Endothelial cell of umbilical vein (primary cell): ENCODE measurements at regions not wholly inside any gene's neighbourhood (a gene's known extent, or its start where the extent isn't known, plus 50 kb on each side); places are given as distances from the start of the nearest gene placed in this dataset.

Experiments
- BruUV-seq: library from RNA; stranded (reverse); fragments of 400-500 nt; replicated peaks from 2 replicates; lab custom pipeline; 2021; lab: Mats Ljungman, UMichigan
- CTCF ChIA-PET: fragments of 300-600, 350-600 bp; sonication (Branson Sonifier 250); formaldehyde crosslinking; loops from one replicate; lab custom pipeline; 2021; ENCODE audit warnings: antibody characterized with exemption, inconsistent platforms; lab: Charles Lee
- POLR2A ChIA-PET: fragments of 300-600, 350-600 bp; sonication (Branson Sonifier 250); formaldehyde crosslinking; loops from one replicate; lab custom pipeline; 2021; ENCODE audit warnings: antibody characterized with exemption, inconsistent platforms; lab: Charles Lee
- DNase-seq: peaks from one replicate; pipeline ENCODE4 v3.0.0-alpha.2; 2011; ENCODE audit warnings: low read depth, low spot score
- FAIRE-seq: peaks from 2 replicates; lab custom pipeline; 2011; peaks lifted over from hg19 to GRCh38; lab: Jason Lieb, UNC
- H2AFZ ChIP-seq: 2 replicates; pipeline ENCODE4 v1.6.0; 2012; ENCODE audit warnings: low read depth, low read length, control low read depth, inconsistent platforms
- H3K27ac ChIP-seq: 2 replicates; pipeline ENCODE4 v1.5.1; 2011; ENCODE audit warnings: low read depth, mild to moderate bottlenecking, control low read depth, low read length, moderate library complexity; ENCODE audit not compliant: insufficient read depth
- H3K27me3 ChIP-seq, 2 experiments: 2 replicates each; pipeline versions ENCODE4 v1.6.0 to v1.6.1; 2011; ENCODE audit warnings: low read length in 2 of 2, mixed read lengths in 1 of 2; ENCODE audit not compliant: control insufficient read depth in 2 of 2, insufficient read depth in 2 of 2
- H3K36me3 ChIP-seq, 2 experiments: 2 replicates in 1 of 2; 3 replicates in 1 of 2; pipeline ENCODE4 v1.5.1; 2011; ENCODE audit warnings: low read length in 2 of 2, mild to moderate bottlenecking in 1 of 2, moderate library complexity in 1 of 2; ENCODE audit not compliant: control insufficient read depth in 2 of 2, insufficient read depth in 2 of 2; ENCODE audit errors: extremely low read depth in 1 of 2
- H3K4me1 ChIP-seq: 3 replicates; pipeline ENCODE4 v1.5.1; 2011; ENCODE audit warnings: mild to moderate bottlenecking, low read length; ENCODE audit not compliant: control insufficient read depth, insufficient read depth; ENCODE audit errors: extremely low read depth
- H3K4me2 ChIP-seq: 2 replicates; pipeline ENCODE4 v1.6.1; 2011; ENCODE audit warnings: low read length, control low read depth, mixed read lengths; ENCODE audit not compliant: insufficient read depth
- H3K4me3 ChIP-seq, 3 experiments: fragments of 200-600 bp in 1 of 3; sonication (generic), shearing (Covaris generic) in 1 of 3; replicated peaks in 1 of 3; 2 replicates each; pipeline ENCODE4 v1.5.1; 2011 to 2016; ENCODE audit warnings: control low read depth in 3 of 3, low read length in 3 of 3, mild to moderate bottlenecking in 2 of 3, inconsistent platforms in 1 of 3, low read depth in 1 of 3, moderate library complexity in 1 of 3; ENCODE audit not compliant: insufficient read depth in 1 of 3
- H3K79me2 ChIP-seq: 2 replicates; pipeline ENCODE4 v1.6.0; 2012; ENCODE audit warnings: low read length, inconsistent platforms; ENCODE audit not compliant: control insufficient read depth, insufficient read depth
- H3K9ac ChIP-seq: replicated peaks from 2 replicates; pipeline ENCODE3; 2011; ENCODE audit warnings: low read length, control low read depth; ENCODE audit not compliant: insufficient read depth; ENCODE audit errors: extremely low read depth
- H3K9me1 ChIP-seq: replicated peaks from 3 replicates; pipeline ENCODE4 v1.6.0; 2011; ENCODE audit warnings: mild to moderate bottlenecking, low read length; ENCODE audit not compliant: control insufficient read depth, insufficient read depth; ENCODE audit errors: extremely low read depth
- H3K9me3 ChIP-seq: replicated peaks from 2 replicates; pipeline ENCODE4 v1.5.1; 2012; ENCODE audit warnings: low read length, inconsistent platforms; ENCODE audit not compliant: control insufficient read depth, insufficient read depth
- H4K20me1 ChIP-seq: replicated peaks from 2 replicates; pipeline ENCODE3; 2011; ENCODE audit warnings: mild to moderate bottlenecking, low read length; ENCODE audit not compliant: control insufficient read depth, insufficient read depth; ENCODE audit errors: extremely low read depth
- EZH2 ChIP-seq: IDR thresholded peaks from 2 replicates; pipeline ENCODE4 v1.6.1; 2012; ENCODE audit warnings: borderline replicate concordance, low read depth, mild to moderate bottlenecking, moderate library complexity, low read length, inconsistent platforms; ENCODE audit not compliant: severe bottlenecking
- FOS ChIP-seq: IDR thresholded peaks from 2 replicates; pipeline ENCODE4 v1.6.1; 2011; ENCODE audit warnings: mild to moderate bottlenecking, low read length, moderate library complexity, borderline replicate concordance; ENCODE audit not compliant: insufficient read depth
- GATA2 ChIP-seq: IDR thresholded peaks from 2 replicates; pipeline ENCODE4 v1.7.0; 2011; ENCODE audit warnings: low read depth, mild to moderate bottlenecking, moderate library complexity, mixed read lengths, low read length; ENCODE audit not compliant: insufficient read length, insufficient read depth
- JUN ChIP-seq: IDR thresholded peaks from 2 replicates; pipeline ENCODE4 v1.6.1; 2011; ENCODE audit warnings: borderline replicate concordance, low read depth; ENCODE audit not compliant: insufficient read length, insufficient read depth
- MYC ChIP-seq: IDR thresholded peaks from one replicate; pipeline ENCODE4 v1.6.1; 2011; ENCODE audit warnings: mild to moderate bottlenecking, low read depth, low read length
- POLR2A ChIP-seq: IDR thresholded peaks from 2 replicates; pipeline ENCODE4 v1.6.1; 2012; ENCODE audit warnings: low read depth, mild to moderate bottlenecking, control low read depth, low read length
- POLR2AphosphoS5 ChIP-seq: IDR thresholded peaks from 2 replicates; pipeline ENCODE4 v1.6.1; 2012; ENCODE audit warnings: low read depth, mild to moderate bottlenecking, control low read depth, low read length, moderate library complexity; ENCODE audit not compliant: insufficient read depth
- dilution Hi-C: fragments of 300-500 bp; cut with MboI; formaldehyde crosslinking; loops from one replicate; pipeline ENCODE4 v1.15.0; 2019; ENCODE audit warnings: low sequenced_read_pairs; ENCODE audit not compliant: extremely low pct_ligation_motif_present
- intact Hi-C: fragments of 100-400 bp; cut with micrococcal nuclease; formaldehyde crosslinking; loops from one replicate; pipeline ENCODE4 v1.10.0; 2022
- TF ChIP-seq, protein P1 (sequence below), 2 donors: IDR thresholded peaks; 1 replicate in 1 of 2; 2 replicates in 1 of 2; pipeline ENCODE4 v1.5.1; 2011; ENCODE audit warnings: low read length in 2 of 2, mild to moderate bottlenecking in 2 of 2, moderate library complexity in 2 of 2, control low read depth in 1 of 2, inconsistent platforms in 1 of 2, low read depth in 1 of 2; ENCODE audit not compliant: insufficient read depth in 1 of 2; ENCODE audit errors: extremely low read depth in 1 of 2
- TF ChIP-seq, protein P2 (sequence below): IDR thresholded peaks from 2 replicates; pipeline ENCODE4 v1.6.1; 2011; ENCODE audit not compliant: insufficient read depth, insufficient read length

DNA sequence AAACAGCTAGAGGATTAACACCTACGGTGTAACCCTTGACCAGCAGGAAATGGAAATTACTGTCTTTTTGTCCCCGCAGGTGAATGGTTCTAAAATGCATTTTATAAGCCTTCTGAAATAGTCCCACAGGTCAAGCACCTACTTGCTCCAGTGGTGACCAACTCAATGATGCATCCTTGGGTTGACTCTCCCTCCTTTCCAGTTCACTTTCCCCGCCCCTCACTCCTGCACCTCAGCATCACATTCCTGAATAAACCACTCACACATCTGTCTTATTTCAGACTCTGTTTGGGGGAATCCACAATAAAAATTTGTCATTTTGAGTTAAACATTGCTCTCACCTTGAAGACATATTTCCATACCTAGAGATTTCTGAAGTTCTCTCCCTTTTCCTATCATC, 446.0 kb upstream of the TNP1 start:
- dilution Hi-C loops, result no loop called here
- Histone ChIP-seq H3K9me1 (no peaks in the 10 kb centered on the region), H3K4me2 (no peak overlapping the region), H3K79me2 (no peaks in the 10 kb centered on the region), H3K4me3 (no peak overlapping the region), H3K27me3 (no peaks in the 10 kb centered on the region), H4K20me1 (no peaks in the 10 kb centered on the region), H2AFZ (no peak overlapping the region), H3K9me3 (no peaks in the 10 kb centered on the region), H3K27ac (no peak overlapping the region), H3K9ac (no peak overlapping the region), H3K36me3 (no peaks in the 10 kb centered on the region), H3K4me1 (no peaks in the 10 kb centered on the region)
- intact Hi-C loops, result no loop called here
- ChIA-PET CTCF (no interaction called here), POLR2A (no interaction called here)
- BruUV-seq, result no TSS peak
- no peak for DNase-seq
- FAIRE-seq, result no peak
- no peak for TF ChIP-seq POLR2AphosphoS5
- no peak for TF ChIP-seq POLR2A
- no peak for TF ChIP-seq JUN
- no peak for TF ChIP-seq EZH2
- TF ChIP-seq, protein P1, sequence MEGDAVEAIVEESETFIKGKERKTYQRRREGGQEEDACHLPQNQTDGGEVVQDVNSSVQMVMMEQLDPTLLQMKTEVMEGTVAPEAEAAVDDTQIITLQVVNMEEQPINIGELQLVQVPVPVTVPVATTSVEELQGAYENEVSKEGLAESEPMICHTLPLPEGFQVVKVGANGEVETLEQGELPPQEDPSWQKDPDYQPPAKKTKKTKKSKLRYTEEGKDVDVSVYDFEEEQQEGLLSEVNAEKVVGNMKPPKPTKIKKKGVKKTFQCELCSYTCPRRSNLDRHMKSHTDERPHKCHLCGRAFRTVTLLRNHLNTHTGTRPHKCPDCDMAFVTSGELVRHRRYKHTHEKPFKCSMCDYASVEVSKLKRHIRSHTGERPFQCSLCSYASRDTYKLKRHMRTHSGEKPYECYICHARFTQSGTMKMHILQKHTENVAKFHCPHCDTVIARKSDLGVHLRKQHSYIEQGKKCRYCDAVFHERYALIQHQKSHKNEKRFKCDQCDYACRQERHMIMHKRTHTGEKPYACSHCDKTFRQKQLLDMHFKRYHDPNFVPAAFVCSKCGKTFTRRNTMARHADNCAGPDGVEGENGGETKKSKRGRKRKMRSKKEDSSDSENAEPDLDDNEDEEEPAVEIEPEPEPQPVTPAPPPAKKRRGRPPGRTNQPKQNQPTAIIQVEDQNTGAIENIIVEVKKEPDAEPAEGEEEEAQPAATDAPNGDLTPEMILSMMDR (IDR thresholded peaks at IDR 0.05; ENCODE audit: extremely low read depth in 1 of 2, insufficient read depth in 1 of 2, low read depth in 1 of 2, low read length in 2 of 2), result no peak
- TF ChIP-seq, protein P2, sequence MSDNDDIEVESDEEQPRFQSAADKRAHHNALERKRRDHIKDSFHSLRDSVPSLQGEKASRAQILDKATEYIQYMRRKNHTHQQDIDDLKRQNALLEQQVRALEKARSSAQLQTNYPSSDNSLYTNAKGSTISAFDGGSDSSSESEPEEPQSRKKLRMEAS, result no peak
- no peak for TF ChIP-seq MYC
- no peak for TF ChIP-seq GATA2
- TF ChIP-seq FOS, result no peak
